K562 (cell line): ENCODE measurements at regions not wholly inside any gene's neighbourhood (a gene's known extent, or its start where the extent isn't known, plus 50 kb on each side); places are given as distances from the start of the nearest gene placed in this dataset.

ENCODE experiments used
- ATAC-seq: fragments of 200-7000 bp; cut with Tn5 transposase; 3 replicates; pipeline ENCODE4 v1.9.1; 2020; ENCODE audit warnings: moderate library complexity
- BruUV-seq: library from RNA; stranded (reverse); fragments of 400-500 nt; replicated peaks from 2 replicates; lab custom pipeline; 2021; lab: Mats Ljungman, UMichigan
- CTCF ChIA-PET: fragments of 300-600 bp; formaldehyde crosslinking; extraction: SDS; loops from one replicate; lab custom pipeline; 2021; ENCODE audit warnings: low intra/inter-chr PET ratio; lab: Yijun Ruan, JAX
- POLR2A ChIA-PET: fragments of 300-600, 350-650 bp; sonication (Branson Sonifier 250); formaldehyde crosslinking; extraction: SDS; loops from one replicate; lab custom pipeline; 2021; ENCODE audit warnings: antibody characterized with exemption, inconsistent platforms; lab: Yijun Ruan, JAX
- DNase-seq, 4 experiments: peaks; one replicate each; pipeline versions ENCODE4 v3.0.0 to v3.0.0-alpha.2; 2011 to 2018; ENCODE audit warnings: low spot score in 3 of 4, mixed read lengths in 3 of 4; ENCODE audit errors: extremely low read depth in 1 of 4
- FAIRE-seq: peaks from 2 replicates; lab custom pipeline; 2011; peaks lifted over from hg19 to GRCh38; lab: Jason Lieb, UNC
- H2AFZ ChIP-seq: 2 replicates; pipeline ENCODE4 v1.6.0; 2011; ENCODE audit warnings: low read depth, low read length, control low read depth, inconsistent platforms
- H3K27ac ChIP-seq: fragments of 200-600 bp; 3 replicates; pipeline ENCODE4 v1.8.0; 2011; ENCODE audit warnings: low read depth, mild to moderate bottlenecking, control low read depth, inconsistent platforms, low read length, moderate library complexity, mixed read lengths; ENCODE audit errors: extremely low read depth
- H3K27me3 ChIP-seq, 2 experiments: fragments of 300-600 bp in 1 of 2; 2 replicates in 1 of 2; 3 replicates in 1 of 2; pipeline versions ENCODE4 v1.6.0 to v1.8.0; 2011; ENCODE audit warnings: inconsistent platforms in 2 of 2, low read length in 2 of 2, mild to moderate bottlenecking in 1 of 2, mixed read lengths in 1 of 2, moderate library complexity in 1 of 2; ENCODE audit not compliant: control insufficient read depth in 2 of 2, insufficient read depth in 2 of 2
- H3K36me3 ChIP-seq: fragments of 300-600 bp; 3 replicates; pipeline ENCODE4 v1.8.0; 2011; ENCODE audit warnings: mild to moderate bottlenecking, low read length, inconsistent platforms; ENCODE audit not compliant: control insufficient read depth, insufficient read depth
- H3K4me1 ChIP-seq, 2 experiments: fragments of 200-600 bp in 1 of 2; replicated peaks in 1 of 2; 2 replicates in 1 of 2; 3 replicates in 1 of 2; pipeline versions ENCODE4 v1.5.1 to v1.8.0; 2011; ENCODE audit warnings: inconsistent platforms in 2 of 2, low read length in 2 of 2, mild to moderate bottlenecking in 1 of 2, mixed read lengths in 1 of 2, moderate library complexity in 1 of 2; ENCODE audit not compliant: control insufficient read depth in 2 of 2, insufficient read depth in 2 of 2
- H3K4me2 ChIP-seq: 2 replicates; pipeline ENCODE4 v1.6.1; 2011; ENCODE audit warnings: low read length, control low read depth, inconsistent platforms, mixed read lengths; ENCODE audit not compliant: insufficient read depth
- H3K4me3 ChIP-seq: fragments of 200-600 bp; sonication (generic), shearing (Covaris generic); 2 replicates; pipeline ENCODE4 v1.5.1; 2016; ENCODE audit warnings: control low read depth, inconsistent platforms
- H3K79me2 ChIP-seq: fragments of 200-600 bp; 3 replicates; pipeline ENCODE4 v1.8.0; 2011; ENCODE audit warnings: low read length, inconsistent platforms; ENCODE audit not compliant: control insufficient read depth, insufficient read depth
- H3K9ac ChIP-seq, 2 experiments: 2 replicates each; pipeline versions ENCODE4 v1.6.0 to v1.6.1; 2011; ENCODE audit warnings: low read depth in 2 of 2, low read length in 2 of 2, control low read depth in 1 of 2, inconsistent platforms in 1 of 2, mild to moderate bottlenecking in 1 of 2, mixed read lengths in 1 of 2; ENCODE audit not compliant: insufficient read depth in 1 of 2
- H3K9me1 ChIP-seq: one replicate; pipeline ENCODE4 v1.6.0; 2011; ENCODE audit warnings: inconsistent platforms, mild to moderate bottlenecking, low read length, moderate library complexity; ENCODE audit not compliant: control insufficient read depth, insufficient read depth
- H3K9me3 ChIP-seq: replicated peaks from 2 replicates; pipeline ENCODE4 v1.5.1; 2011; ENCODE audit warnings: low read depth, low read length, inconsistent platforms; ENCODE audit not compliant: control insufficient read depth, insufficient read depth
- H4K20me1 ChIP-seq: replicated peaks from 2 replicates; pipeline ENCODE4 v1.6.1; 2011; ENCODE audit warnings: low read length, inconsistent platforms, mixed read lengths; ENCODE audit not compliant: control insufficient read depth, insufficient read depth
- ASH1L ChIP-seq: fragments of 450-650 bp; IDR thresholded peaks from 2 replicates; pipeline ENCODE4 v1.6.1; 2018; ENCODE audit warnings: borderline replicate concordance, mild to moderate bottlenecking, low read depth; ENCODE audit not compliant: partially characterized antibody
- ELK1 ChIP-seq: sonication (generic); formaldehyde crosslinking; IDR thresholded peaks from 2 replicates; pipeline ENCODE4 v1.8.1; 2022; ENCODE audit warnings: missing genetic modification reagents
- EP400 ChIP-seq: fragments of 450-650 bp; IDR thresholded peaks from 2 replicates; pipeline ENCODE4 v1.6.1; 2017; ENCODE audit warnings: antibody characterized with exemption, mild to moderate bottlenecking, moderate library complexity
- FOXJ2 ChIP-seq: fragments of 200-800 bp; sonication (Bioruptor generic); IDR thresholded peaks from 2 replicates; pipeline ENCODE4 v1.6.1; 2016; ENCODE audit warnings: missing genetic modification characterization, missing compliant biosample characterization
- GABPB2 ChIP-seq: fragments of 250-450 bp; sonication (Bioruptor Pico); conservative IDR thresholded peaks from 2 replicates; pipeline ENCODE4 v1.5.1; 2021; ENCODE audit warnings: mild to moderate bottlenecking
- HNRNPH1 ChIP-seq: fragments of 200-400 bp; formaldehyde crosslinking; optimal IDR thresholded peaks from 2 replicates; pipeline ENCODE3; 2017; ENCODE audit warnings: low read depth, mild to moderate bottlenecking, low read length, moderate library complexity
- KAT8 ChIP-seq: fragments of 450-650 bp; IDR thresholded peaks from 2 replicates; pipeline ENCODE4 v1.6.1; 2016; ENCODE audit warnings: low read depth, mild to moderate bottlenecking
- MAZ ChIP-seq, 2 experiments: fragments of 450-650 bp in 1 of 2; sonication (generic) in 1 of 2; formaldehyde crosslinking; IDR thresholded peaks in 1 of 2; conservative IDR thresholded peaks in 1 of 2; 2 replicates each; pipeline versions ENCODE4 v1.4.0 to v1.5.0; 2020; ENCODE audit warnings: mild to moderate bottlenecking in 1 of 2, missing genetic modification reagents in 1 of 2
- NCOA4 ChIP-seq: fragments of 450-650 bp; IDR thresholded peaks from 2 replicates; pipeline ENCODE4 v1.6.1; 2018; ENCODE audit warnings: mild to moderate bottlenecking; ENCODE audit not compliant: partially characterized antibody
- NFYB ChIP-seq: IDR thresholded peaks from 2 replicates; pipeline ENCODE4 v1.6.1; 2011; ENCODE audit warnings: mild to moderate bottlenecking, moderate library complexity; ENCODE audit not compliant: insufficient read length; ENCODE audit errors: extremely low read depth
- XRCC4 ChIP-seq: IDR thresholded peaks from one replicate; pipeline ENCODE4 v1.6.1; 2011; ENCODE audit not compliant: insufficient read depth, insufficient read length; ENCODE audit errors: extremely low read depth
- WGBS: fragments of 100-300 bp; shearing (Covaris generic); methylation state at CpG from one replicate; pipeline ENCODE4 v1.1.6; 2016; ENCODE audit warnings: low coverage, mixed read lengths; ENCODE audit not compliant: insufficient coverage; ENCODE audit errors: missing lambda C conversion rate; 5-methylcytosine and 5-hydroxymethylcytosine counted together
- in situ Hi-C: fragments of 300-500 bp; cut with MboI; formaldehyde crosslinking; loops from 4 replicates; pipeline ENCODE4 v1.15.0; 2018; ENCODE audit warnings: inconsistent platforms, mixed read lengths
- intact Hi-C: fragments of 100-400 bp; cut with micrococcal nuclease; formaldehyde crosslinking; loops from 2 replicates; pipeline ENCODE4 v1.14.2; 2022
- TF ChIP-seq, protein P1 (sequence below), 3 experiments: IDR thresholded peaks in 2 of 3; conservative IDR thresholded peaks in 1 of 3; 2 replicates each; pipeline ENCODE4 v1.5.1; 2011 to 2012; ENCODE audit warnings: low read length in 3 of 3, mild to moderate bottlenecking in 3 of 3, control low read depth in 2 of 3, improper control_type of control experiment in 1 of 3, inconsistent platforms in 1 of 3, low read depth in 1 of 3, mixed read lengths in 1 of 3, moderate library complexity in 1 of 3; ENCODE audit not compliant: insufficient read depth in 2 of 3
- TF ChIP-seq, protein P2 (sequence below): fragments of 250-450 bp; sonication (Bioruptor Pico); IDR thresholded peaks from 2 replicates; pipeline ENCODE4 v1.8.0; 2022; ENCODE audit warnings: moderate library complexity, mild to moderate bottlenecking, inconsistent platforms

DNA sequence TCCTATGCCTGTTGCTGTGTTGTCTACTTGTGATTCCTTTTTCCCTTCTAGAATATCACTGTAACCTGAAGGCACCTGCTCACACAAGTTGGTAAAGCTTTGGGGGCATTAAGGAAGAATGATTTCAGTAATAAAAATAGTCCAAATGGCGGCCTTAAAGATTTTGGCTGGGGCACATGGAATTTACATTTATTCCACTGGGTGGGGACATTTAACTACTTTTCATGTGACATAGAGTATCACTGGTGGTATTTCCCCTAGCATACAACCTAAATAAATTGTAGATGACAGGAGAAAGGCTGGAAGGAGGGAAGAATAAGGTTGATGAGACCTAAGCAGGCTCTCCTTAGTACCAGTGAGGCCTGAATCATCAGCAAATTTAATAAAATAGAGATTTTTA lies 121.8 kb upstream of the EDA2R start:
- CTCF ChIA-PET, result no interaction called here
- FAIRE-seq (no peak), DNase-seq (peak in 2 of 4 experiments; percentile 0 to 4), ATAC-seq (0 out of 3 replicates have a peak, but pooled peaks have one; percentile 31)
- H3K79me2 ChIP-seq, result no peaks in the 10 kb centered on the region
- H3K9ac ChIP-seq, result no peak overlapping the region
- POLR2A ChIA-PET, result no interaction called here
- no peaks in the 10 kb centered on the region for H3K9me1 ChIP-seq
- no peak overlapping the region for H3K4me3 ChIP-seq
- H3K27me3 ChIP-seq, result no peaks in the 10 kb centered on the region
- no peaks in the 10 kb centered on the region for H3K4me1 ChIP-seq
- no TSS peak for BruUV-seq
- no peak overlapping the region for H2AFZ ChIP-seq
- H3K4me2 ChIP-seq, result no peak overlapping the region
- no peak overlapping the region for H3K27ac ChIP-seq
- no peak for TF ChIP-seq GABPB2 (CRISPR knock-in tag)
- TF ChIP-seq, protein P1, sequence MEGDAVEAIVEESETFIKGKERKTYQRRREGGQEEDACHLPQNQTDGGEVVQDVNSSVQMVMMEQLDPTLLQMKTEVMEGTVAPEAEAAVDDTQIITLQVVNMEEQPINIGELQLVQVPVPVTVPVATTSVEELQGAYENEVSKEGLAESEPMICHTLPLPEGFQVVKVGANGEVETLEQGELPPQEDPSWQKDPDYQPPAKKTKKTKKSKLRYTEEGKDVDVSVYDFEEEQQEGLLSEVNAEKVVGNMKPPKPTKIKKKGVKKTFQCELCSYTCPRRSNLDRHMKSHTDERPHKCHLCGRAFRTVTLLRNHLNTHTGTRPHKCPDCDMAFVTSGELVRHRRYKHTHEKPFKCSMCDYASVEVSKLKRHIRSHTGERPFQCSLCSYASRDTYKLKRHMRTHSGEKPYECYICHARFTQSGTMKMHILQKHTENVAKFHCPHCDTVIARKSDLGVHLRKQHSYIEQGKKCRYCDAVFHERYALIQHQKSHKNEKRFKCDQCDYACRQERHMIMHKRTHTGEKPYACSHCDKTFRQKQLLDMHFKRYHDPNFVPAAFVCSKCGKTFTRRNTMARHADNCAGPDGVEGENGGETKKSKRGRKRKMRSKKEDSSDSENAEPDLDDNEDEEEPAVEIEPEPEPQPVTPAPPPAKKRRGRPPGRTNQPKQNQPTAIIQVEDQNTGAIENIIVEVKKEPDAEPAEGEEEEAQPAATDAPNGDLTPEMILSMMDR (IDR thresholded peaks at IDR 0.05 in 2 of 3, conservative IDR thresholded peaks at IDR 0.05 in 1 of 3; ENCODE audit: insufficient read depth in 2 of 3, low read depth in 1 of 3, low read length in 3 of 3), result peak in 1 of 3 experiments; percentile 29; a peak in 1 of 6 replicates
- H4K20me1 ChIP-seq, result no peaks in the 10 kb centered on the region
- no peaks in the 10 kb centered on the region for H3K9me3 ChIP-seq
- intact Hi-C loops (no loop called here), in situ Hi-C loops (no loop called here)
- H3K36me3 ChIP-seq, result no peaks in the 10 kb centered on the region
- WGBS, result 0% methylated on average over 1 of the region's 1 CpG

DNA sequence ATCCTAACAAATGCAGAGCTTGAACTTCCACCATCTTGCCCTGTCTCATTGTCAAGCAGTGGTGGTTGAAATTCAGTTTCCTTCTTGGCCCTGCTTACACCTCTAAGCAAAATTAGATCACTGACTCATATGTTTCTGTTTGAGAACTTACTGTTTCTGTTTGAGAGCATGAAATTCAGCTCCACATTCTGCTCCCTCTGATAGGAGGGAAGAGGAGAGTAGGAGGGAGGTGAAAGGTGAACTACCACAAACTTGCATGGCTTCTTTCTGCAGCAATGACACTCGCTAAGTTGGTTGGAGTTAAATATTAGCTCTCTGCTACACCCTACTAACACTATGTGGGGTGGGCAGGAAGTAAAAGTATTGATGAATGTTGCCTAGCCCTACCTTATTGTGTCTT lies 117.8 kb upstream of the EDA2R start:
- 0% methylated on average over 1 of the region's 1 CpG for WGBS
- FAIRE-seq (no peak), DNase-seq (no peak), ATAC-seq (no peak)
- H3K9me3 ChIP-seq, result no peaks in the 10 kb centered on the region
- in situ Hi-C loops, result no loop called here
- no peak overlapping the region for H3K4me3 ChIP-seq
- no peaks in the 10 kb centered on the region for H3K79me2 ChIP-seq
- H3K4me1 ChIP-seq, result no peaks in the 10 kb centered on the region
- H4K20me1 ChIP-seq, result no peaks in the 10 kb centered on the region
- BruUV-seq, result no TSS peak
- no peak overlapping the region for H2AFZ ChIP-seq
- no peak overlapping the region for H3K4me2 ChIP-seq
- no peaks in the 10 kb centered on the region for H3K9me1 ChIP-seq
- no peak overlapping the region for H3K9ac ChIP-seq
- ChIA-PET POLR2A (interaction anchor here (0.6 kb wide), 1 partner anchor 41 kb away, joined by 3 read pairs; no protein-coding TSS in a partner anchor), CTCF (no interaction called here)
- H3K27me3 ChIP-seq, result no peaks in the 10 kb centered on the region
- no peak overlapping the region for H3K27ac ChIP-seq
- no peaks in the 10 kb centered on the region for H3K36me3 ChIP-seq
- intact Hi-C loops, result no loop called here
- TF ChIP-seq FOXJ2 (tag) (no peak), KAT8 (no peak), NCOA4 (no peak), HNRNPH1 (no peak), ELK1 (CRISPR knock-in tag) (no peak), MAZ (CRISPR knock-in tag; conservative IDR thresholded peaks at IDR 0.05 in 1 of 2, IDR thresholded peaks at IDR 0.05 in 1 of 2) (no peak), XRCC4 (no peak), EP400 (no peak), NFYB (no peak), ASH1L (no peak)
- TF ChIP-seq, protein P2, sequence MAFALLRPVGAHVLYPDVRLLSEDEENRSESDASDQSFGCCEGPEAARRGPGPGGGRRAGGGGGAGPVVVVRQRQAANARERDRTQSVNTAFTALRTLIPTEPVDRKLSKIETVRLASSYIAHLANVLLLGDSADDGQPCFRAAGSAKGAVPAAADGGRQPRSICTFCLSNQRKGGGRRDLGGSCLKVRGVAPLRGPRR (CRISPR knock-in tag), result no peak
